Umbilical cord (tissue), 1 donor: ENCODE measurements at regions not wholly inside any gene's neighbourhood (a gene's known extent, or its start where the extent isn't known, plus 50 kb on each side); places are given as distances from the start of the nearest gene placed in this dataset.
"Not testable (repeated sequence)": the region's sequence is repeated elsewhere in the genome, so short reads cannot be mapped to it uniquely, and the experiment has no call there.

Source experiments
- DNase-seq: peaks from one replicate; pipeline ENCODE4 v3.0.0-alpha.2; 2015; ENCODE audit warnings: low spot score

- DNase-seq = no peak
Observed at GRCh38 chr4:174069848-174070330, 213.6 kb downstream of the FBXO8 start.

- no peak for DNase-seq
Observed at GRCh38 chr4:174066611-174067205, 216.8 kb downstream of the FBXO8 start.

- DNase-seq = no peak
Observed at GRCh38 chr4:174062831-174063230, 220.6 kb downstream of the FBXO8 start.

- DNase-seq = no peak
Observed at GRCh38 chr4:174061026-174061425, 222.4 kb downstream of the FBXO8 start.

- DNase-seq = no peak
Observed at GRCh38 chr4:174058846-174059245, 224.6 kb downstream of the FBXO8 start.

GRCh38 chr4:174056959-174057358, 226.5 kb downstream of the FBXO8 start:
- DNase-seq = no peak

- DNase-seq = no peak
Observed at GRCh38 chr4:174055344-174055743, 228.1 kb downstream of the FBXO8 start.

GRCh38 chr4:174053895-174054294, 229.6 kb downstream of the FBXO8 start:
- no peak for DNase-seq

GRCh38 chr4:174047363-174047762, 236.1 kb downstream of the FBXO8 start:
- no peak for DNase-seq

- DNase-seq = not testable (repeated sequence)
Observed at GRCh38 chr4:174045829-174046228, 237.6 kb downstream of the FBXO8 start.

GRCh38 chr4:174045381-174045780, 238.1 kb downstream of the FBXO8 start:
- no peak for DNase-seq

- DNase-seq = no peak
Observed at GRCh38 chr4:174041555-174042105, 241.8 kb downstream of the FBXO8 start.

- no peak for DNase-seq
Observed at GRCh38 chr4:174040287-174040686, 243.2 kb downstream of the FBXO8 start.

- DNase-seq = no peak
Observed at GRCh38 chr4:174038481-174038880, 245.0 kb downstream of the FBXO8 start.

GRCh38 chr4:174037631-174038030, 245.8 kb downstream of the FBXO8 start:
- DNase-seq = peak; percentile 48

GRCh38 chr4:174037049-174037448, 246.4 kb downstream of the FBXO8 start:
- DNase-seq = no peak

GRCh38 chr4:174036576-174036975, 246.9 kb downstream of the FBXO8 start:
- DNase-seq = no peak

GRCh38 chr4:174036111-174036510, 247.4 kb downstream of the FBXO8 start:
- no peak for DNase-seq

GRCh38 chr4:174023641-174024040, 259.8 kb downstream of the FBXO8 start:
- DNase-seq = no peak

GRCh38 chr4:174018236-174018635, 265.2 kb downstream of the FBXO8 start:
- DNase-seq = no peak

GRCh38 chr4:174016251-174016650, 267.2 kb downstream of the FBXO8 start:
- no peak for DNase-seq

- no peak for DNase-seq
Observed at GRCh38 chr4:174012886-174013259, 270.6 kb downstream of the FBXO8 start.

GRCh38 chr4:174012135-174012885, 271.2 kb downstream of the FBXO8 start:
- peak; percentile 93 for DNase-seq
